Spleen (tissue), 11 donors: ENCODE measurements at regions not wholly inside any gene's neighbourhood (a gene's known extent, or its start where the extent isn't known, plus 50 kb on each side); places are given as distances from the start of the nearest gene placed in this dataset.
"Not testable (repeated sequence)": the region's sequence is repeated elsewhere in the genome, so short reads cannot be mapped to it uniquely, and the experiment has no call there.

ENCODE experiments used
- DNase-seq: peaks from one replicate; pipeline ENCODE4 v3.0.0-alpha.2; 2020
- H3K27ac ChIP-seq, 8 donors: fragments of 200-600 bp; sonication (generic) in 7 of 8; 1 replicate in 4 of 8; 2 replicates in 4 of 8; pipeline versions ENCODE4 v1.5.0 to v1.8.0; 2016 to 2021; ENCODE audit warnings: inconsistent platforms in 4 of 8, mild to moderate bottlenecking in 4 of 8, moderate library complexity in 1 of 8
- H3K27me3 ChIP-seq, 7 donors: fragments of 200-600 bp; sonication (generic) in 6 of 7; replicated peaks in 1 of 7; 1 replicate in 4 of 7; 2 replicates in 3 of 7; pipeline versions ENCODE4 v1.5.0 to v1.8.0; 2016 to 2021; ENCODE audit warnings: inconsistent platforms in 3 of 7, mild to moderate bottlenecking in 1 of 7
- H3K36me3 ChIP-seq, 6 donors: fragments of 200-600 bp; sonication (generic) in 5 of 6; 1 replicate in 4 of 6; 2 replicates in 2 of 6; pipeline versions ENCODE4 v1.5.0 to v1.8.0; 2016 to 2021; ENCODE audit warnings: inconsistent platforms in 2 of 6
- H3K4me1 ChIP-seq, 6 donors: fragments of 200-600 bp; sonication (generic) in 5 of 6; 1 replicate in 3 of 6; 2 replicates in 3 of 6; pipeline versions ENCODE4 v1.5.0 to v1.8.0; 2016 to 2021; ENCODE audit warnings: inconsistent platforms in 3 of 6
- H3K4me3 ChIP-seq, 8 donors: fragments of 200-600 bp; sonication (generic) in 7 of 8; 1 replicate in 4 of 8; 2 replicates in 4 of 8; pipeline versions ENCODE4 v1.5.0 to v1.8.0; 2016 to 2021; ENCODE audit warnings: inconsistent platforms in 4 of 8, mild to moderate bottlenecking in 4 of 8, moderate library complexity in 2 of 8
- H3K9me3 ChIP-seq, 8 donors: fragments of 200-600 bp; sonication (generic) in 7 of 8; 1 replicate in 4 of 8; 2 replicates in 4 of 8; pipeline versions ENCODE4 v1.5.0 to v1.8.0; 2016 to 2021; ENCODE audit warnings: inconsistent platforms in 4 of 8
- POLR2A ChIP-seq, 3 donors: fragments of 450-650 bp; IDR thresholded peaks; one replicate each; pipeline ENCODE4 v1.5.1; 2017; ENCODE audit warnings: antibody characterized with exemption in 3 of 3, mild to moderate bottlenecking in 1 of 3
- POLR2AphosphoS5 ChIP-seq, 3 donors: sonication (generic); formaldehyde crosslinking; IDR thresholded peaks; one replicate each; pipeline ENCODE4 v1.5.1; 2017; ENCODE audit warnings: antibody characterized with exemption in 3 of 3
- WGBS, 5 donors: extraction: QIAGEN DNeasy Blood & Tissue Kit in 3 of 5; methylation state at CpG; one replicate each; pipeline versions ENCODE4 v1.1.5 to v1.1.7; 2013 to 2018; 5-methylcytosine and 5-hydroxymethylcytosine counted together
- intact Hi-C: fragments of 100-400 bp; cut with DNase I; formaldehyde crosslinking; loops from one replicate; pipeline ENCODE4 v1.15.0; 2023; ENCODE audit warnings: low total_unique reads
- TF ChIP-seq, protein P1 (sequence below), 11 experiments: fragments of 200-600 bp in 7 of 11; fragments of 450-650 bp in 4 of 11; sonication (generic) in 4 of 11; IDR thresholded peaks in 8 of 11; conservative IDR thresholded peaks in 3 of 11; 1 replicate in 7 of 11; 2 replicates in 4 of 11; pipeline versions ENCODE4 v1.4.0 to v1.8.0; 2016 to 2021; ENCODE audit warnings: antibody characterized with exemption in 11 of 11, inconsistent platforms in 4 of 11, mild to moderate bottlenecking in 1 of 11
- donor health status: healthy with polysubstance abuse.
- donor health status: DM: no; HTN: no; CAD: no; lungs with moderate emphysema.
- donor health status: DM: no; HTN: no; CAD: no.
- donor health status: Bipolar disorder and iron deficiency.
- donor health status: healthy.
- donor health status: DM: no; HTN: no; CAD: no.
- donor health status: DM: yes; HTN: yes; CAD: no.

- intact Hi-C loops = no loop called here
- no peaks in the 10 kb centered on the region for H3K27me3 ChIP-seq
- H3K4me1 ChIP-seq = no peaks in the 10 kb centered on the region
- TF ChIP-seq POLR2AphosphoS5 (IDR thresholded peaks at IDR 0.05) = no peak
- no peak for TF ChIP-seq POLR2A (IDR thresholded peaks at IDR 0.05)
- TF ChIP-seq, protein P1, sequence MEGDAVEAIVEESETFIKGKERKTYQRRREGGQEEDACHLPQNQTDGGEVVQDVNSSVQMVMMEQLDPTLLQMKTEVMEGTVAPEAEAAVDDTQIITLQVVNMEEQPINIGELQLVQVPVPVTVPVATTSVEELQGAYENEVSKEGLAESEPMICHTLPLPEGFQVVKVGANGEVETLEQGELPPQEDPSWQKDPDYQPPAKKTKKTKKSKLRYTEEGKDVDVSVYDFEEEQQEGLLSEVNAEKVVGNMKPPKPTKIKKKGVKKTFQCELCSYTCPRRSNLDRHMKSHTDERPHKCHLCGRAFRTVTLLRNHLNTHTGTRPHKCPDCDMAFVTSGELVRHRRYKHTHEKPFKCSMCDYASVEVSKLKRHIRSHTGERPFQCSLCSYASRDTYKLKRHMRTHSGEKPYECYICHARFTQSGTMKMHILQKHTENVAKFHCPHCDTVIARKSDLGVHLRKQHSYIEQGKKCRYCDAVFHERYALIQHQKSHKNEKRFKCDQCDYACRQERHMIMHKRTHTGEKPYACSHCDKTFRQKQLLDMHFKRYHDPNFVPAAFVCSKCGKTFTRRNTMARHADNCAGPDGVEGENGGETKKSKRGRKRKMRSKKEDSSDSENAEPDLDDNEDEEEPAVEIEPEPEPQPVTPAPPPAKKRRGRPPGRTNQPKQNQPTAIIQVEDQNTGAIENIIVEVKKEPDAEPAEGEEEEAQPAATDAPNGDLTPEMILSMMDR (IDR thresholded peaks at IDR 0.05 in 8 of 11, conservative IDR thresholded peaks at IDR 0.05 in 3 of 11) = no peak
- no peak overlapping the region for H3K4me3 ChIP-seq
- H3K36me3 ChIP-seq = no peaks in the 10 kb centered on the region
- DNase-seq = no peak
- 74 to 84% (median 79%) methylated on average over 2 of the region's 2 CpGs for WGBS, 5 donors
- H3K27ac ChIP-seq = no peak overlapping the region
- no peaks in the 10 kb centered on the region for H3K9me3 ChIP-seq
Observed at GRCh38 chr2:19100570-19100969, 257.9 kb downstream of the OSR1 start.

DNA sequence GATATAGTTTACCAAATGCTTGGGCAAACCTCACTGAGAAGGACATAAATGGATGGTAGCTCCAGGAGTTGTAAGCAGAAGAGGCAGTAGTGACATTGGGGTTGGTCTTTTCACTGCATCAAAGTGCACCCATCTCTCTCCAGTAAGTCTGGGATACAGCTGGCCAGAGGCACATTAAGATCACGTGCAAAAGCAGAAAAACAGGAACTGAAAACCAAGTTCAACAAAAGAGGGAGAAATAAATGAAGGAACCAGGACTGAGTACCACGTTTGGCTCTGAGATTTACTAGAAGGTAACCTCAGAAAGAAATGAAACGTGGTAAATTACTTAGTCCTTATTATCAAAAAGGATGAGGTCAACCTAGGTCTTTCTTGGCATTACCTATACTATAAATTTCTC lies 259.2 kb downstream of the OSR1 start:
- intact Hi-C loops = no loop called here
- Histone ChIP-seq H3K4me3 (no peak overlapping the region), H3K27me3 (no peaks in the 10 kb centered on the region), H3K36me3 (no peaks in the 10 kb centered on the region), H3K27ac (no peak overlapping the region), H3K9me3 (peaks cover 0 to 11% (median 6%) of the 10 kb centered on the region in 8 donors), H3K4me1 (no peaks in the 10 kb centered on the region)
- WGBS, 5 donors = 16 to 35% (median 20%) methylated on average over 3 of the region's 3 CpGs
- DNase-seq = no peak
- TF ChIP-seq POLR2A (IDR thresholded peaks at IDR 0.05) (no peak), POLR2AphosphoS5 (IDR thresholded peaks at IDR 0.05) (no peak)
- TF ChIP-seq, protein P1 (IDR thresholded peaks at IDR 0.05 in 8 of 11, conservative IDR thresholded peaks at IDR 0.05 in 3 of 11) = no peak

DNA sequence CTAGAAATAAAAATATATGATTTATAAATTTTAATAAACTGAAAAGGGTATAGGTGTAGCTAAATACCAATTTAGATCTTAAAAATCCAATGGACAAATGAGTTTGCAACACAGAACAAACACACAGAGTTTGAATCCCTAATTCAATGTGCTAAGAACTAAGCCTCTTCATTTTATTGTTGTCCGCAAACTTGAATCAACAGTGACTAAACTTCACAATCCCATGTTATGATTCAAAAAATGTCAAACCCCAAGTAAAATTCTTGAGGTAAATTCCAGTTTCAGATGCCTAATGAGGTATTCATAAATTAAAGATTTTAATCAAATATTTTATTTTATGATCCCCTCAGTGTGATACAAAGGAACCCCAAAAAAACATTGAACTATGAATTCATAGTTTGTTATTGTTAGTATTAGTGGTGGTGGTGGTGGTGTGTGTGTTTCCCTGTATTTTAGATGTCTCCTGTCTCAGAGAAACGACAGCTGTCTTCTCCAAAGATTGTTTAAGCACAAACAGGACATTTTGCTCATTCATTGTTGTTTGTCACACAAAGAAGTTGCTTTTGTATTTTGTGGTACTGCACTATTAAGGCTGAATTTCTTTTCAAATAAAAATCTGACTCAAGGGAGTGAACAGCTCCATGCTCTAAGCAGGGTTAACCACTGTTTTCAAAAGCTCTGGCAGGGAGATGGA lies 259.8 kb downstream of the OSR1 start:
- Histone ChIP-seq H3K36me3 (no peaks in the 10 kb centered on the region), H3K4me1 (no peaks in the 10 kb centered on the region), H3K27me3 (no peaks in the 10 kb centered on the region), H3K4me3 (no peak overlapping the region), H3K9me3 (peaks cover 0 to 11% (median 6%) of the 10 kb centered on the region in 8 donors), H3K27ac (no peak overlapping the region)
- 70 to 85% (median 80%) methylated on average over 2 of the region's 2 CpGs for whole genome bisulfite sequencing, 5 donors
- TF ChIP-seq POLR2AphosphoS5 (IDR thresholded peaks at IDR 0.05) (no peak), POLR2A (IDR thresholded peaks at IDR 0.05) (no peak)
- TF ChIP-seq, protein P1 (IDR thresholded peaks at IDR 0.05 in 8 of 11, conservative IDR thresholded peaks at IDR 0.05 in 3 of 11) = no peak
- intact Hi-C loops = no loop called here
- no peak for DNase-seq

- WGBS, 5 donors = 50 to 67% (median 58%) methylated on average over 4 to 5 of the region's 5 CpGs
- H3K27ac ChIP-seq, DNase-seq, intact Hi-C loops, H3K27me3 ChIP-seq, H3K4me3 ChIP-seq, H3K9me3 ChIP-seq, H3K4me1 ChIP-seq, H3K36me3 ChIP-seq: not testable (repeated sequence)
Observed at GRCh38 chr2:19089476-19089875, 268.9 kb downstream of the OSR1 start.
